Adrenal gland (tissue), 5 donors: ENCODE measurements at regions not wholly inside any gene's neighbourhood (a gene's known extent, or its start where the extent isn't known, plus 50 kb on each side); places are given as distances from the start of the nearest gene placed in this dataset.

Experiments
- POLR2A ChIP-seq, 2 donors: fragments of 450-650 bp; IDR thresholded peaks; one replicate each; pipeline ENCODE4 v1.6.1; 2017; ENCODE audit warnings: antibody characterized with exemption in 2 of 2, mild to moderate bottlenecking in 2 of 2, moderate library complexity in 1 of 2
- TF ChIP-seq, protein P1 (sequence below), 6 experiments: fragments of 450-650 bp in 4 of 6; fragments of 200-600 bp in 2 of 6; sonication (generic) in 1 of 6; IDR thresholded peaks; 1 replicate in 5 of 6; 2 replicates in 1 of 6; pipeline versions ENCODE4 v1.5.1 to v1.8.0; 2016 to 2021; ENCODE audit warnings: antibody characterized with exemption in 6 of 6, mild to moderate bottlenecking in 2 of 6, moderate library complexity in 1 of 6
- donor health status: DM: no; HTN: no; CAD: no.

- TF ChIP-seq POLR2A (IDR thresholded peaks at IDR 0.05), result no peak
- TF ChIP-seq, protein P1, sequence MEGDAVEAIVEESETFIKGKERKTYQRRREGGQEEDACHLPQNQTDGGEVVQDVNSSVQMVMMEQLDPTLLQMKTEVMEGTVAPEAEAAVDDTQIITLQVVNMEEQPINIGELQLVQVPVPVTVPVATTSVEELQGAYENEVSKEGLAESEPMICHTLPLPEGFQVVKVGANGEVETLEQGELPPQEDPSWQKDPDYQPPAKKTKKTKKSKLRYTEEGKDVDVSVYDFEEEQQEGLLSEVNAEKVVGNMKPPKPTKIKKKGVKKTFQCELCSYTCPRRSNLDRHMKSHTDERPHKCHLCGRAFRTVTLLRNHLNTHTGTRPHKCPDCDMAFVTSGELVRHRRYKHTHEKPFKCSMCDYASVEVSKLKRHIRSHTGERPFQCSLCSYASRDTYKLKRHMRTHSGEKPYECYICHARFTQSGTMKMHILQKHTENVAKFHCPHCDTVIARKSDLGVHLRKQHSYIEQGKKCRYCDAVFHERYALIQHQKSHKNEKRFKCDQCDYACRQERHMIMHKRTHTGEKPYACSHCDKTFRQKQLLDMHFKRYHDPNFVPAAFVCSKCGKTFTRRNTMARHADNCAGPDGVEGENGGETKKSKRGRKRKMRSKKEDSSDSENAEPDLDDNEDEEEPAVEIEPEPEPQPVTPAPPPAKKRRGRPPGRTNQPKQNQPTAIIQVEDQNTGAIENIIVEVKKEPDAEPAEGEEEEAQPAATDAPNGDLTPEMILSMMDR (IDR thresholded peaks at IDR 0.05), result no peak
Observed at GRCh38 chr1:30310966-30311742, 412.2 kb downstream of the MATN1 start.
